ENCODE measurements at regions not wholly inside any gene's neighbourhood (a gene's known extent, or its start where the extent isn't known, plus 50 kb on each side); places are given as distances from the start of the nearest gene placed in this dataset.

DNA sequence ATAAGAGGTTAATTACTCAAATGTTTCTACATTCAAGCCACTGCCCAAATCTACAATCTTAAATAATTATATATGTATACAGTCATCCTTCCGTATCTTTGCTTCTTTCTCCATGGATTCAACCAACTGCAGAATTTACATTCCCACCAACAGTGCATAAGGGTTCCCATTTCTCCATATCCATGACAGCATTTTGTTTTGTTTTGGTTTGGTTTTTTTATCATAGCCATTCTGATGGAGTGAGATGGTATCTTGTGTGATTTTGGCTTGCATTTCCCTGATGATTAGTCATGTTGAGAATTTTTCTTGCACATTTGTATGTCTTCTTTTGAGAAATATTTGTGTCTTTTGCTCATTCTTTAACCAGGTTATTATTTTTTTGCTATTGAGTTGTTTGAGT is 198.5 kb downstream of the C6orf118 start:
- DNase-seq (ENCODE audit: low read depth, low spot score) = no peak
- Histone ChIP-seq H3K27ac (no peak overlapping the region), H3K9me3 (ENCODE audit: low read depth, low read length) (no peaks in the 10 kb centered on the region), H3K4me3 (no peak overlapping the region), H3K36me3 (ENCODE audit: insufficient read depth, low read length) (no peaks in the 10 kb centered on the region), H3K9ac (ENCODE audit: insufficient read length) (no peak overlapping the region)
- no peak for TF ChIP-seq FOXP2 (optimal IDR thresholded peaks at IDR 0.05; ENCODE audit: control extremely low read depth, extremely low read length, insufficient read depth)
- no peak for TF ChIP-seq POLR2AphosphoS5 (IDR thresholded peaks at IDR 0.05; ENCODE audit: borderline replicate concordance, low read depth, low read length)
- no peak for TF ChIP-seq EZH2 (IDR thresholded peaks at IDR 0.05)

DNA sequence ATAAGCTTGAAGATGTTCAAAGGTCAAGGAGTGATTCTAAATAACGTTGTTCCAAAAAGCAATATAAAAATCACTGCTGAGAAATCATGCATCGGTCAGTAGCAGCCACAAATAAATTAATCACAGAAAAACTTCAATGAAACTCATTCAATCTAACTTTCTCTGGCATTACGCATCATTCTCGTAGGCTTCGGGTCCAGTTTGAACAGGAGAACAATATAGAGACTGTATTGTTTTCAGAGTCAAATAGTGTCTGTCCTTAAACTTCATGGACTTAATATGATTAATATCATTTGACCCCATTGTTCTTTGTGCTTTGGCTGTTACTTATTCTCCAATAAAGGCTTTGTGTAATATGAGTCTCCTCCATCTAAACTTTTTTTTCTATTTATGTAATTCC is 200.4 kb downstream of the C6orf118 start:
- H3K4me3 ChIP-seq = no peak overlapping the region
- DNase-seq (ENCODE audit: low read depth, low spot score) = no peak
- TF ChIP-seq POLR2AphosphoS5 (IDR thresholded peaks at IDR 0.05; ENCODE audit: borderline replicate concordance, low read depth, low read length) (no peak), FOXP2 (optimal IDR thresholded peaks at IDR 0.05; ENCODE audit: control extremely low read depth, extremely low read length, insufficient read depth) (no peak), EZH2 (IDR thresholded peaks at IDR 0.05) (no peak)
- no peaks in the 10 kb centered on the region for H3K36me3 ChIP-seq (ENCODE audit: insufficient read depth, low read length)
- no peak overlapping the region for H3K9ac ChIP-seq (ENCODE audit: insufficient read length)
- H3K27ac ChIP-seq = no peak overlapping the region
- no peaks in the 10 kb centered on the region for H3K9me3 ChIP-seq (ENCODE audit: low read depth, low read length)

DNA sequence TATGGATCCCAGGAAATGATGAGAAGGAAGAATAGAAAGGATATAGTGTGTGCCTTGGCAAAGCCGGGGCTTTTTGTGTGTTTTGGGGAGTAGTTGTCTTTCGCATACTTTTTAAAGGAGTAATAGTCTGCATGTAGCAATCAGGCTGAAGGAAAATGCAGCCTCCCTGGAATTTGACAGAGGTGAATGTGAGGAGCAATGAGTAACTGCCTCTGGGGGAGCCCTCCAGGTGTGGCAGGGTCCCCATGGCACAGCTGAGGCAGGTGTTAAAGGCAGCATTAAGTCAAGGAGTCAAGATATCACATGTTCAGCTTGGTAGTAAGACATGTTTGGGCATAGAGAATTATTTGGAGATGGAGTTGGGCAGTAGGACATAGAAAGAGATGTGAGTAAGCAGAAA is 203.1 kb downstream of the C6orf118 start:
- H3K4me3 ChIP-seq = no peak overlapping the region
- H3K9ac ChIP-seq (ENCODE audit: insufficient read length) = no peak overlapping the region
- no peaks in the 10 kb centered on the region for H3K36me3 ChIP-seq (ENCODE audit: insufficient read depth, low read length)
- DNase-seq (ENCODE audit: low read depth, low spot score) = no peak
- H3K9me3 ChIP-seq (ENCODE audit: low read depth, low read length) = no peaks in the 10 kb centered on the region
- no peak overlapping the region for H3K27ac ChIP-seq
- no peak for TF ChIP-seq POLR2AphosphoS5 (IDR thresholded peaks at IDR 0.05; ENCODE audit: borderline replicate concordance, low read depth, low read length)
- TF ChIP-seq EZH2 (IDR thresholded peaks at IDR 0.05) = no peak

DNA sequence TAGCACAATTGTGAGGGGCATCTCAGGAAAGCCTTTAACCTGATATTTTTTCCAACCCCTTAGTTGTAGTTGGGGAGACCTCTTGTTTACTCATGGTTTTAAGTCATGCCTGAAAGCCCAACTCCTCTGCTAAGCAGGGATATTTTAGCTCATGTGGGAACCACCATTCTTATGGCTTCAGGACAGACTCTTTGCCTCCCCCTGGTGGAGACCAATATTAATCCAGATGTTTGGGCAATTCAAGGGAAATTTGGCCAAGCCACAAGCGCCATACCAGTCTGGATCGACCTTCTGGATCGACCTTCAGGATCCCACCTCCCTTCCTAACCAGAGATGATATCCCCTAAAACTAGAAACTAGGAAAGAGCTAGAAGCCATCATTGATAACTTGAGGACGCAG is 211.2 kb downstream of the C6orf118 start:
- Histone ChIP-seq H3K9ac (ENCODE audit: insufficient read length) (no peak overlapping the region), H3K36me3 (ENCODE audit: insufficient read depth, low read length) (no peaks in the 10 kb centered on the region), H3K9me3 (ENCODE audit: low read depth, low read length) (no peaks in the 10 kb centered on the region), H3K4me3 (no peak overlapping the region), H3K27ac (no peak overlapping the region)
- no peak for TF ChIP-seq POLR2AphosphoS5 (IDR thresholded peaks at IDR 0.05; ENCODE audit: borderline replicate concordance, low read depth, low read length)
- no peak for TF ChIP-seq EZH2 (IDR thresholded peaks at IDR 0.05)
- no peak for TF ChIP-seq FOXP2 (optimal IDR thresholded peaks at IDR 0.05; ENCODE audit: control extremely low read depth, extremely low read length, insufficient read depth)
- no peak for DNase-seq (ENCODE audit: low read depth, low spot score)

- DNase-seq (ENCODE audit: low read depth, low spot score) = no peak
- no peak for TF ChIP-seq POLR2AphosphoS5 (IDR thresholded peaks at IDR 0.05; ENCODE audit: borderline replicate concordance, low read depth, low read length)
- no peak for TF ChIP-seq FOXP2 (optimal IDR thresholded peaks at IDR 0.05; ENCODE audit: control extremely low read depth, extremely low read length, insufficient read depth)
- Histone ChIP-seq H3K9me3 (ENCODE audit: low read depth, low read length) (no peaks in the 10 kb centered on the region), H3K4me3 (no peak overlapping the region), H3K36me3 (ENCODE audit: insufficient read depth, low read length) (no peaks in the 10 kb centered on the region), H3K9ac (ENCODE audit: insufficient read length) (no peak overlapping the region), H3K27ac (no peak overlapping the region)
Observed at GRCh38 chr6:165096868-165097267, 212.5 kb downstream of the C6orf118 start.

DNA sequence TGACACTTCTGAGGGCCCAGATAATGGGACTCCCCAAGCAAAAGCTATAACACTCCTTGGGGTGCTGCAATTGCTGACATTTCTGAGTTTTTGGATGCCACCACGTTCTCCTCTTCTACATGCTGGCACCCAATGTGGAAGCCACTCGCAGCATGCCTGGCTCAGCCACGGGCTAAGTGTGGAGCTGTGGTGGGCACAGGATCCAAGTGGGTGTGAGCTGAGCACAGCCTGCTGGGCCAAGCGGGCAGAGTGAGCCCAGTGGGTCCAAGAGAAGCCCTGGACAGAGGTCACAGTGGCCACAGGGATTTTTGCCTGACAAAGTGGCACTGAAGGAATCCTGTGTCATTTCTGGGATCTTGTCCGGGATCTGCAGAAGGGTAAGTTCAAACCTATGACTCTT is 213.2 kb downstream of the C6orf118 start:
- H3K36me3 ChIP-seq (ENCODE audit: insufficient read depth, low read length) = no peaks in the 10 kb centered on the region
- H3K4me3 ChIP-seq = no peak overlapping the region
- TF ChIP-seq POLR2AphosphoS5 (IDR thresholded peaks at IDR 0.05; ENCODE audit: borderline replicate concordance, low read depth, low read length) (no peak), FOXP2 (optimal IDR thresholded peaks at IDR 0.05; ENCODE audit: control extremely low read depth, extremely low read length, insufficient read depth) (no peak), EZH2 (IDR thresholded peaks at IDR 0.05) (no peak)
- DNase-seq (ENCODE audit: low read depth, low spot score) = no peak
- H3K9ac ChIP-seq (ENCODE audit: insufficient read length) = no peak overlapping the region
- H3K9me3 ChIP-seq (ENCODE audit: low read depth, low read length) = no peaks in the 10 kb centered on the region
- no peak overlapping the region for H3K27ac ChIP-seq

DNA sequence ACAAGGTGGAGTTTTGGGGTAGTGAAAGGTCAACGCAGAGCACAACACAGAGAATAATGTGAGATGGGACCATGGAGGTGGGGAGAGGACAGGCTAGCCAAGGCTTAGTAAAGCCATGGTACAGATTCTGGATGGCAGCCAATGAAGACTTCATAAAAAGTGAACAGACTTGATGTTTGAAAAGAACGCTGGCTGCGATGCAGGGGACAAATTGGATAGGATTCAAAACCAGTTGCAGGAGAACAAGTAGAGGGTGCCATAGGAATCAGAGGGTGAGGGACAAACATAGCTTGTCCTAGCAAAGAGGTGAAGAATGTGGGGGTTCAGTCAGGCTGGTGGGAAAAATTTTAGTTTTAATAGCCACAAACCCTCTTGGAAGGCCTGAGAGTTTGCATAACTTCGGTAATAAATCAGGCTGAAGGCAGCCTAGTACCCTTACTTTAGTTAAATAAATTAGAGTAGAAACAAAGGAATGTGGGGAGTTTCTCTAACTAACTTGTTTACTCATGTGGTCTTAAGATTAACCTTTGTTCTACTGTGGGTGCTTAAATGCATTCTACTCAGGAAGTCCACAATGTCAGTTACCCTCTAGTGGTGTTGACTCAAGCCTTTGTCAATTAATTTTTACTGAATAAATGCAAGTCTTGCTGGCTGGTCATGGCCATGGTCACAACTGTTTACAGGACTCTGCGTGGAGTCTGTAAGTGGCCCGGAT is 216.4 kb downstream of the C6orf118 start:
- H3K36me3 ChIP-seq (ENCODE audit: insufficient read depth, low read length) = no peaks in the 10 kb centered on the region
- H3K9ac ChIP-seq (ENCODE audit: insufficient read length) = no peak overlapping the region
- no peak overlapping the region for H3K27ac ChIP-seq
- TF ChIP-seq EZH2 (IDR thresholded peaks at IDR 0.05) (no peak), FOXP2 (optimal IDR thresholded peaks at IDR 0.05; ENCODE audit: control extremely low read depth, extremely low read length, insufficient read depth) (no peak), POLR2AphosphoS5 (IDR thresholded peaks at IDR 0.05; ENCODE audit: borderline replicate concordance, low read depth, low read length) (no peak)
- H3K9me3 ChIP-seq (ENCODE audit: low read depth, low read length) = no peaks in the 10 kb centered on the region
- no peak overlapping the region for H3K4me3 ChIP-seq
- DNase-seq (ENCODE audit: low read depth, low spot score) = no peak

DNA sequence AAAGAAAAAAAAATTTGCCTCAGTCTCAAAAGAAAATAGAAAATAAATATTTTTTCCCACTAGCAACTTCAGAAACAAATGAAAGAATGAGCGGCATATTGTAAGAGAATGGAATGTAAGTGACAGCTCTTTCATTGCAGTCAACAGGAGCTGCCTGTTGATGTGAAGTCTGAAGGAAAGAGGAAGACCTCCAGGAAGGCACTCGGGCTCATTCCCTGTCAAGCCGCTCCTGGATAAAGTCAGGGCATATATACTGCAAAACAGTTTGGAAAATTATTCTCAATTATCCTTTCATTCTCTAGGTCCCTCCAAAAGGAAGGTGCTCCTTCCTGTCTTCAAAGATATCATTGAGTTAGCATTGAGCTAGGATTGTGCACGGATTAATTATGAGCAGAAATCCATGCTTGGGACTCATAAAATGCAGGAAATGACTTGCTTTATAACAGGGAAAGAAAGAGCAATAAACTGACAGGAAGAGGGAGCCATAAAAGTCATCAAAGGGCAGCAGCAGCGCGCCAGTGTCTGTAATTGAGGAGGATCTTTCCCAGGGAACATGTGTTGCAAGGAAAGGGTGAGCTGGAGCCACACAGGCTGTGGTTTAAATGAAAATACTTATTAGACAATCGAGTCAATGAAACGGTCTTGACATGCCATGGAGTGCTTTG is 218.2 kb downstream of the C6orf118 start:
- peak; percentile 78 for DNase-seq (ENCODE audit: low read depth, low spot score)
- H3K36me3 ChIP-seq (ENCODE audit: insufficient read depth, low read length) = no peaks in the 10 kb centered on the region
- peak overlapping the region; percentile 58 for H3K4me3 ChIP-seq
- peak overlapping the region; percentile 48; the same call in 1 of the 2 replicates for H3K27ac ChIP-seq
- H3K9ac ChIP-seq (ENCODE audit: insufficient read length) = no peak overlapping the region
- no peaks in the 10 kb centered on the region for H3K9me3 ChIP-seq (ENCODE audit: low read depth, low read length)
- TF ChIP-seq FOXP2 (optimal IDR thresholded peaks at IDR 0.05; ENCODE audit: control extremely low read depth, extremely low read length, insufficient read depth) = no peak
- peak; percentile 65; the same call in 1 of the 2 replicates for TF ChIP-seq POLR2AphosphoS5 (IDR thresholded peaks at IDR 0.05; ENCODE audit: borderline replicate concordance, low read depth, low read length)
- no peak for TF ChIP-seq EZH2 (IDR thresholded peaks at IDR 0.05)
